ENCODE measurements at regions not wholly inside any gene's neighbourhood (a gene's known extent, or its start where the extent isn't known, plus 50 kb on each side); places are given as distances from the start of the nearest gene placed in this dataset.

DNA sequence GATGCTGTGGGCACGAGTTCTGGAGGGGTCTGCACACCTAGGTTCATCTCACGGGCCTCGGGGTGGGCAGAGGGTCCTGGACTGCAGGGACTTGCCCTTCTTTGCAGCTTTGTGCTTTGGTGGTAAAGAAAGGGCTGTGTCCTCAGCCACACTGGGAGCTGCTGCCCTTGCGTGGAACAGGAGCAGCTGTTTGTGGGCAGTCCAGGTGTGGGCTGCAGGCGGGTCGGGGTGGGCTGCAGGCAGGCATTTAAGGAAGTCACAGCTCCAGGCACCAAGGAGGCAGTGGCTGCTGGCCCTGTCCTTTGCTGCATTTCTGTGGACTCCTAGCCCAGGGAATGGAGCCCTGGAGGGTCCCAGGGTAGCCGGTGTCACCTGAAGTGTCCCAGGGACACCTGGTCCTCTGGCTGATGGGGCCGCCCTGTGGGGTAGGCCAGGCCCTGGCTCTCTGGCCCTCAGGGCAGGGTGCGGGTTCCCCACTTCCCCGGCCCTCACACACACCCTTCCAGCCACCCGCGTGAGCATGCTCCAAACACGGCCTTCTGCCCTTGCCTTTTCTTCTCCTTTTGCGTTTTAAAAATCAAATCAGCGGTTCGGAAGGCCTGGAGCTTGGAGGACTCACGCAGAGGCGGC lies 1240.3 kb downstream of the BRD1 start:
- TF ChIP-seq, protein P1, sequence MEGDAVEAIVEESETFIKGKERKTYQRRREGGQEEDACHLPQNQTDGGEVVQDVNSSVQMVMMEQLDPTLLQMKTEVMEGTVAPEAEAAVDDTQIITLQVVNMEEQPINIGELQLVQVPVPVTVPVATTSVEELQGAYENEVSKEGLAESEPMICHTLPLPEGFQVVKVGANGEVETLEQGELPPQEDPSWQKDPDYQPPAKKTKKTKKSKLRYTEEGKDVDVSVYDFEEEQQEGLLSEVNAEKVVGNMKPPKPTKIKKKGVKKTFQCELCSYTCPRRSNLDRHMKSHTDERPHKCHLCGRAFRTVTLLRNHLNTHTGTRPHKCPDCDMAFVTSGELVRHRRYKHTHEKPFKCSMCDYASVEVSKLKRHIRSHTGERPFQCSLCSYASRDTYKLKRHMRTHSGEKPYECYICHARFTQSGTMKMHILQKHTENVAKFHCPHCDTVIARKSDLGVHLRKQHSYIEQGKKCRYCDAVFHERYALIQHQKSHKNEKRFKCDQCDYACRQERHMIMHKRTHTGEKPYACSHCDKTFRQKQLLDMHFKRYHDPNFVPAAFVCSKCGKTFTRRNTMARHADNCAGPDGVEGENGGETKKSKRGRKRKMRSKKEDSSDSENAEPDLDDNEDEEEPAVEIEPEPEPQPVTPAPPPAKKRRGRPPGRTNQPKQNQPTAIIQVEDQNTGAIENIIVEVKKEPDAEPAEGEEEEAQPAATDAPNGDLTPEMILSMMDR (IDR thresholded peaks at IDR 0.05): no peak
- TF ChIP-seq EP300 (IDR thresholded peaks at IDR 0.05): no peak

All from tibial nerve (tissue), 4 donors.